Stimulated activated naive CD8-positive, alpha-beta T cell treated with anti-CD3 and anti-CD28 coated beads, Interleukin-15, Interleukin-2, amounts not matched to agents 100 ng/mL and 50 ng/mL, for 24 hours (primary cell): ENCODE measurements at regions not wholly inside any gene's neighbourhood (a gene's known extent, or its start where the extent isn't known, plus 50 kb on each side); places are given as distances from the start of the nearest gene placed in this dataset.

Experiments used
- H3K27ac Mint-ChIP-seq: one replicate; pipeline ENCODE4 v1.8.0; 2021; ENCODE audit warnings: mild to moderate bottlenecking, mixed read lengths
- H3K27me3 Mint-ChIP-seq: one replicate; pipeline ENCODE4 v1.8.0; 2021; ENCODE audit warnings: mixed read lengths
- H3K36me3 Mint-ChIP-seq: one replicate; pipeline ENCODE4 v1.8.0; 2021; ENCODE audit warnings: low read depth, mixed read lengths
- H3K4me1 Mint-ChIP-seq: one replicate; pipeline ENCODE4 v1.8.0; 2021; ENCODE audit warnings: low read depth, mixed read lengths
- H3K4me3 Mint-ChIP-seq: one replicate; pipeline ENCODE4 v1.8.0; 2021; ENCODE audit warnings: mild to moderate bottlenecking, mixed read lengths
- H3K9me3 Mint-ChIP-seq: one replicate; pipeline ENCODE4 v1.8.0; 2021; ENCODE audit warnings: mixed read lengths

DNA sequence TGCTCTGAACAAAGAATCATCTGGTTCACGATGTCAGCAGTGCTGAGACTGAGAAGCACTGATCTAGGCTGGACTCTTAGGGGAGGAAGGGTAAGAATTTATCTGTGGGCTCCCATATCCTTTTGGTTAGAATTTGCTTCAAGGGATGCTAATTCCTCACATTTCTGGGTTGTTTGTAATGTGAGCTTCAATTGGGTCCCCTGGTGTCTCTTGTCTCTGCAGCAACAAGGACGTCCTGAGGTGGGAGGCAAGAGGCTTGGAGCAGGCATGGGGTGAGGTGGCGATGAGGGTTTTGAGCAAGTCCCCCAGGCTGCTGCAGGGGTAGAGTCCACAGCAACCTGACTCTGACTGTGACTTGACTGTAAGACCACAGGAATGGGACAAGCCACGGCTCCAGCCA is 213.8 kb upstream of the NLRP1 start:
- H3K27ac Mint-ChIP-seq: no peak overlapping the region
- H3K4me3 Mint-ChIP-seq: no peak overlapping the region
- no peaks in the 10 kb centered on the region for H3K36me3 Mint-ChIP-seq
- H3K27me3 Mint-ChIP-seq: peaks cover 36% of the 10 kb centered on the region
- peaks cover under 1% of the 10 kb centered on the region for H3K9me3 Mint-ChIP-seq
- no peaks in the 10 kb centered on the region for H3K4me1 Mint-ChIP-seq

DNA sequence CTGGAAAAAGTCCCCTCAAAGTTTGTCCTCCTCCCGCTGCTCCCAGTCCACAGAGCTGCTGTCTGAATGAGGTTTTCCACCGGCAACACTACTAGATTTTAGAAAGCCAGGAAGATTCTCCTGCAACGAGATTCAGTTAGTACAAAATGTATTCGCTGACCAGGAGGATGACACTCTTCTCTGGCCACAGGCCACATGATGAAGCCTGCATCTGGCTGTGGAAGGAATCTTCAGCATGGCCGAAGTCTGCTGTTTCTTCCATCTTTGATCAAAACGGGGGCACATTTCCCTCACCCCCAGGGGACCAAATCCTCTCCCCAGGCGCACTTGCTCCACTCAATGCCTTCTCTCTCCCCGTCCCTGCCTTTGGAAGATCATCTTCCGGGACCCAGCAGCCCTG is 215.8 kb upstream of the NLRP1 start:
- Mint-ChIP-seq H3K4me3 (no peak overlapping the region), H3K4me1 (no peaks in the 10 kb centered on the region), H3K36me3 (no peaks in the 10 kb centered on the region), H3K27ac (no peak overlapping the region), H3K27me3 (peaks cover 34% of the 10 kb centered on the region), H3K9me3 (peaks cover 7% of the 10 kb centered on the region)

DNA sequence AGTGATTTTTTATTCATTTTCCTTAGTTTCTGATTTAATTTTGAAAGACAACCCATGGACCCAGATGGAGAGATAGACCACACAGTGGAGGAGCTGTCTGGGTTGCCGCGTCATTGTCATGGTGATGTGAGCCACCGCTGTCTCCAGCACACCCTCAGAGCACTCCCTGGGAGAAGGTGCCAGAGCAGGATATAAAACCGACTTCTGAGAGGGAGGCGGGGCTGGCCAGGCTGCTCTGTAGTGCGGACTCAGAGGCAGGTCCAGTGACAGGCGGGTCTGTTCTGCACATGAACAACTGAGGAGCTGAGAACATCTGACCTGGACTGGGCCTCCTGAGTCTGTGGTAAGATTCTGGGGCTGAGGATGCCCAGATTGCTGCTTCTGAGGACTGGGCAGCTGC is 216.3 kb upstream of the NLRP1 start:
- Mint-ChIP-seq H3K27ac (no peak overlapping the region), H3K9me3 (peaks cover 7% of the 10 kb centered on the region), H3K4me1 (no peaks in the 10 kb centered on the region), H3K36me3 (no peaks in the 10 kb centered on the region), H3K27me3 (peaks cover 30% of the 10 kb centered on the region), H3K4me3 (no peak overlapping the region)

DNA sequence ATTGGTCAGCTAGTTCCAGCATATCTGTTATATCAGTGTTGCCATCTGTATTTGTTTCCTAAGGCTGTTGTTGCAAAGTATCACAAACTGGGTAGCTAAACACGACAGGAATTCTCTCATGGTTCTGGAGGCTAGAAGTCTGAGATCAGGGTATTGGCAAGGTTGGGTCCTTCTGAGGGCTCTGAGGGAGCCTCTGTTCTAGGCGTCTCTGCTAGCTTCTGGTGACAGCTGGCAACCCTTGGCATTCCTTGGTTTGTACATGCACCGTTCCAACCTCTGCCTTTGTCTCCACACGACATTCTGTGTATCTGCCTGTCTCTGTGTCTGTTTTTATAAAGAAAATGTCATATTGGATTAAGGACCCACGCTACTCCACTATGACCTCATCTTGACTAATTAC is 219.9 kb upstream of the NLRP1 start:
- Mint-ChIP-seq H3K4me1 (no peaks in the 10 kb centered on the region), H3K36me3 (no peaks in the 10 kb centered on the region), H3K27me3 (peaks cover 22% of the 10 kb centered on the region), H3K9me3 (peaks cover 7% of the 10 kb centered on the region), H3K4me3 (no peak overlapping the region), H3K27ac (no peak overlapping the region)

DNA sequence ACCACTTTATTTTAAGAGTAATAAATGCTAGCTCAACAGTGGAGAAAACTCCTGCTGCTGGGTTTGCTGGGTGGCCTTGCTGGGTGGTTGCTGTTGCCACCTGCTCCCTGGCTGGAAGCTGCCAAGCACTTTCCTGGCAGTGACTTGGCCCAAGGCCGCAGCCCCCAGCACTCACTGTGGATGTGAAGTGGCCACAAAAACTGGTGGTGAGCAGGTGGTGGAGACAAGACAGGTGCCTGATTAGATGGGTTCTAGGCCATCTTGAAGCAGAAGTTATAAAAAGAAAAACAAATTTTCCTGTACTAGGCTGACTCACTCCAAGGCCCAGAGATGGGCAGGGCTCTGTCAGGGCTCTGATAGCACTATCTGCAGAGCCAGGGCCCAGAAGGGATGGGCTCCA is 224.7 kb upstream of the NLRP1 start:
- H3K27me3 Mint-ChIP-seq: peaks cover 11% of the 10 kb centered on the region
- H3K4me1 Mint-ChIP-seq: no peaks in the 10 kb centered on the region
- peaks cover 15% of the 10 kb centered on the region for H3K9me3 Mint-ChIP-seq
- H3K27ac Mint-ChIP-seq: no peak overlapping the region
- no peak overlapping the region for H3K4me3 Mint-ChIP-seq
- no peaks in the 10 kb centered on the region for H3K36me3 Mint-ChIP-seq

DNA sequence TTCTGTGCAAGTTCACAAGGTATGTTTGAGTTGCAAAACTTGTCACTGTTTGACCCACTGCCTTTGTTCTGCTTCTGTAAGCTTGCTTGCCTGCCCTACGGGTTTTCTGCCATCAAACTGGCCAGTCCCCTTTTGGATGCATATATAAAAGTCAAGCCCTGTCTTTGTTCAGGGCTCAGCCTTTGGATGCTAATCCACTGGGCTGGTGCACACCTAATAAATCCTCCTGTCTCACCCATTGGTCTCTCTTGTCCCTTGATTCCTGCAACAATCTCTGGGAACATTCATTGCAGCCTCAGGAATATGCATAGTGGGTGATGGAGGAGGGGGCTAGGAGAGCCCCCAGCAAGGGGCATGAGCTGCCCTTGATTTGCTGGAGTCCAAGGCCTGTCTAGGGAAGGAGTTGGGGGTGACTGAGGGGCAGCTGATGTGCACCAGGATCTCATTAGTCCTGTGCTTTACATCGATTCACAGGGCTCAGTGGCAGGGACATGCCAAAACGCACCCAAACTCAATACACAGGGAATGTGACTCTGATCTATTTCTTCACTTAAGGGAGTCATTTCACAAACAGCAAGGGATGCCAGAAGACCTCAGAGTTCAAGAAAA is 225.4 kb upstream of the NLRP1 start:
- H3K9me3 Mint-ChIP-seq: peaks cover 15% of the 10 kb centered on the region
- H3K4me1 Mint-ChIP-seq: no peaks in the 10 kb centered on the region
- no peak overlapping the region for H3K27ac Mint-ChIP-seq
- peaks cover 11% of the 10 kb centered on the region for H3K27me3 Mint-ChIP-seq
- H3K4me3 Mint-ChIP-seq: no peak overlapping the region
- H3K36me3 Mint-ChIP-seq: no peaks in the 10 kb centered on the region

DNA sequence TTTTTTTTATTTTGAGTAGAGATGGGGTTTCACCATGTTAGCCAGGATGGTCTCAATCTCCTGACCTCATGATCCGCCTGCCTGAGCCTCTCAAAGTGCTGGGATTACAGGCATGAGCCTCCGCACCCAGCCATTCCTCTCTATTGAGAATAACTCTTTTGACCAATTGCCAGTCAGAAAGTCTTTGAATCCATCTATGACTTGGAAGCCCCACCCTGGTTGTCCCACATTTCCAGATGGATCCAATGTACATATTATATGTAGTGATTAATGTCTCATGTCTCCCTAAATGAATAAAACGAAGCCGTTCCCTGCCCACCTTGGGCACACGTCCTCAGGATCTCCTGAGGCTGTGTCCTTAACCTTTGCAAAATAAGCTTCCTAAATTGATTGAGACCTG is 228.3 kb upstream of the NLRP1 start:
- H3K4me3 Mint-ChIP-seq: no peak overlapping the region
- H3K36me3 Mint-ChIP-seq: no peaks in the 10 kb centered on the region
- H3K27me3 Mint-ChIP-seq: peaks cover 8% of the 10 kb centered on the region
- H3K9me3 Mint-ChIP-seq: peaks cover 15% of the 10 kb centered on the region
- H3K4me1 Mint-ChIP-seq: no peaks in the 10 kb centered on the region
- no peak overlapping the region for H3K27ac Mint-ChIP-seq

DNA sequence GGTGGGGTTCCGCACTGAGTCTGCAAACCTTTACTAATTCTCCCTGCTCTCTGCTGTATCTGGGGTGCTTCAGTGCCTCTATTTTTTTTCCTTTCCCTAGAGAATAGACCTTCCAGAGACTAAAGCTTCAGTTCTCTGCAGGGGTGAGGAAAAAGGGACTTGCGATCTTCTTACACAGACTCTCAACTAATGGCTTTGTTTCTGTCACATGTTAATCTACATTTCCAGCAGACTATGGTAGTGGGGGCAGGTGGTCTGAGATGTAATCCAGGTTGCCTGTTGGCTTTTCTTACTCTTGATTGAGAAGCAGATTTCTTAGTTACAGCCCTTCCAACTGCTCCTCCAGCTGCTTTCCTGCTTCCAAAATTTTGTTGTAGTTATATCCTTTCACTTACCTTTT is 229.0 kb upstream of the NLRP1 start:
- Mint-ChIP-seq H3K27ac (no peak overlapping the region), H3K27me3 (peaks cover 10% of the 10 kb centered on the region), H3K9me3 (peaks cover 15% of the 10 kb centered on the region), H3K36me3 (no peaks in the 10 kb centered on the region), H3K4me3 (no peak overlapping the region), H3K4me1 (no peaks in the 10 kb centered on the region)

DNA sequence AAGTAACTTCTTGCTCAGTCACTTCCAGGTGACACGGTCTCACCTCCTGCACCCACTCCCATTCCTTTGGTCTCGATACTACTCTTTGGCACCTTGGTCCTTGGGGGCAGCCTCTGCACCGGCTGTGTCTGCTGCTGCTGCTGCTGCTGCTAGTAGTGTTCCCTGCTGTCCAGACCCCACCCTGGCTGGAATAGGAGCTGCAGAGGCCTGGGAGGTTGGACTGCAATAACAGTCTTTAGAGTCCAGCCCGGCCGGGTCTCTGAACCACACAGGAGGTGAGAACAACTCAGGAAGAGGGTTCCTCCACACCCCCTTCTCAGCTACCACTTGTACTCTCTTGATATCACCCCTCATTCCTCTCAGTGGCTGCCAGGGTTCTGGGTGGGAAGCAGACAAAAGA is 231.1 kb upstream of the NLRP1 start:
- Mint-ChIP-seq H3K9me3 (peaks cover 9% of the 10 kb centered on the region), H3K4me1 (no peaks in the 10 kb centered on the region), H3K4me3 (no peak overlapping the region), H3K36me3 (no peaks in the 10 kb centered on the region), H3K27ac (no peak overlapping the region), H3K27me3 (peaks cover 23% of the 10 kb centered on the region)

DNA sequence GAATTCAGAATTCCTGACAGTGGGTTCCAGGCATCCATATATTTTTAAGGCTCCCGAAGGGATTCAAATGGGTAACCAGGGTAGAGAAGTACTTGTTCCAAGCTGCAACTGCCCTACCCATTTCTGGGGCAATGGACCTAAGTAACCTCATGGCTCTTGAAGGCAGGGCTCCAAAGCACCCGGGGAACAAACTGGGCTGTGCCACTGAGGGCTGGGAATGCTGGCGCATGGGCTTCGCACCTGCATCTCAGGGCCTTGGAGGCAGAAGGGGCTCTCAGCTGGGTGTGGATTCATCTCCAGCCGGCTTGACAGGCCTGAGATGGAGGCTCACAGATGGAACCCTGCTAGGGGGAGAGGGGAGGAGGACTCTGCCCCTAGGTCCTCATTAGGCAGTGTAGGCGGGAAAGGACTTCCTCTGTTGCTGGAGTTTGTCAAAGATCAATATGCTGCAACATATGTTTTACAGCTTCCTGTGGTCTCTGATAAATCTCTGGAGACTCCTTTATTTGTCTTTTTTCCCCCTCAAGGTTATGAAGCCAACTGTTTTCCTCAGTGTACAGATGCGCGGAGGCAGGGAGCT is 232.3 kb upstream of the NLRP1 start:
- Mint-ChIP-seq H3K9me3 (no peaks in the 10 kb centered on the region), H3K27ac (no peak overlapping the region), H3K36me3 (no peaks in the 10 kb centered on the region), H3K27me3 (peaks cover 23% of the 10 kb centered on the region), H3K4me1 (no peaks in the 10 kb centered on the region), H3K4me3 (no peak overlapping the region)

DNA sequence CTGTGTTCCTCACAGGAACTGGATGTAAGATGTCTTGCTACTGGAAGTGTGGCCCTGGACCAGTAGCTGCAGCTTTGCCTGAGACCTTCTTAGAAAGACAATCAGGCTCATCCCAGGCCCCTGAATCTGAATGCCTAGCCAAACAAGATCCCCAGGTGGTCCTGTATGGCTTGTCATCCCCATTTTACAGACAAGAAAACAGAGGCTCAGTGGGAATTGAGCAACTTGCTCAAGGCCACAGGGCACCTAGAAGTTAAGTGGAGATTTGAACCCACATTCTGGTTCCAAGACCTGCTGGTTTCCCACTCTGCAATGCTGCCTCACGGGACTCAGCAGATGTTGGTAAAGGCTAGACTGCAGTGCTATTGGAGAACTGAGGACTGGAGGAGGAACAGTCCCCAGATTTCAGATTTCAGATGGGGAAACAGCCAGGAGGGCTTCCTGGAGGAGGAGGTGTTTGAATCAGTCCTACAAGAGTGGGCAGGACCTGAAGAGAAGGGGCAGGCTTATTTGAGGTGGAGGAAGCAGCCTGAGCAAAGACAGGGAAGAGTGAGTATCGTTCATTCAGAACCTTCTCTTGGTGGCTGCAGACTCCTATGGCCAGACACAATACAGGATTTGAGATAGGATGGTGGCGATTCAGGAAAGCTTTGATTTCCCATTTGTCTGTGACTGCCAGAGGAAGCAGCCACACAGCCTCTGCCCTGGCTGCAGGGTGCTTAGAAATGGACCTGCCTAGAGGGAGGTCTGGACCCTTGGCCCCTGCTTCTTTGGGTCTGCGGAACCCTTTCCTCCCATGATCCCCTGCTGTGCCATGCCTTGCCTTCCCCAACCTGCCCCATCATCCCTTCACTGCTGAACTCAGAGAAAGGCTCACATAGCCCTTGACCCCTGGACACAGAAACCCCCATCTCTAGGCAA is 233.4 kb upstream of the NLRP1 start:
- H3K4me3 Mint-ChIP-seq: no peak overlapping the region
- no peaks in the 10 kb centered on the region for H3K36me3 Mint-ChIP-seq
- no peaks in the 10 kb centered on the region for H3K9me3 Mint-ChIP-seq
- H3K27ac Mint-ChIP-seq: no peak overlapping the region
- H3K27me3 Mint-ChIP-seq: peaks cover 20% of the 10 kb centered on the region
- no peaks in the 10 kb centered on the region for H3K4me1 Mint-ChIP-seq

DNA sequence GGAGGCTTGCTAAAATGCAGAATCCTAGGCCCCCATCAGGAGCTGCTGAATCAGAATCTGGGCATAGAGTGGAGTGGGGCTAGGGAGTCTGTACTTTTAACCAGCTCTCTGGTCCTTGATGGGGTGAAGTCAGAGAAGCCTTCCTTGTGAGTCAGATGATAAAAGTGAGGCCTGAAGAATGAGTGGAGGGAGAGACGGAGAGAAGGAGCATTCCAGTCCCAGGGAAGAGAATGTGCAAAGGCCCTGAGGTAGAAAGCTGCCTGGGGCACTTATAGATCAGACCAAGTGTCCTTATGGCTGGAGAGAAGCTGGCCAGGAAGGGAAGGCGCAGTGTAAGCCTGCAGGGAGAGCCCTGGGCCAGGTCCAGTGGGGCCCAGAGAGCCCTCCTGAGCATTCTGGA is 235.1 kb upstream of the NLRP1 start:
- peaks cover 20% of the 10 kb centered on the region for H3K27me3 Mint-ChIP-seq
- H3K36me3 Mint-ChIP-seq: no peaks in the 10 kb centered on the region
- H3K4me3 Mint-ChIP-seq: no peak overlapping the region
- H3K9me3 Mint-ChIP-seq: no peaks in the 10 kb centered on the region
- H3K4me1 Mint-ChIP-seq: no peaks in the 10 kb centered on the region
- H3K27ac Mint-ChIP-seq: no peak overlapping the region

DNA sequence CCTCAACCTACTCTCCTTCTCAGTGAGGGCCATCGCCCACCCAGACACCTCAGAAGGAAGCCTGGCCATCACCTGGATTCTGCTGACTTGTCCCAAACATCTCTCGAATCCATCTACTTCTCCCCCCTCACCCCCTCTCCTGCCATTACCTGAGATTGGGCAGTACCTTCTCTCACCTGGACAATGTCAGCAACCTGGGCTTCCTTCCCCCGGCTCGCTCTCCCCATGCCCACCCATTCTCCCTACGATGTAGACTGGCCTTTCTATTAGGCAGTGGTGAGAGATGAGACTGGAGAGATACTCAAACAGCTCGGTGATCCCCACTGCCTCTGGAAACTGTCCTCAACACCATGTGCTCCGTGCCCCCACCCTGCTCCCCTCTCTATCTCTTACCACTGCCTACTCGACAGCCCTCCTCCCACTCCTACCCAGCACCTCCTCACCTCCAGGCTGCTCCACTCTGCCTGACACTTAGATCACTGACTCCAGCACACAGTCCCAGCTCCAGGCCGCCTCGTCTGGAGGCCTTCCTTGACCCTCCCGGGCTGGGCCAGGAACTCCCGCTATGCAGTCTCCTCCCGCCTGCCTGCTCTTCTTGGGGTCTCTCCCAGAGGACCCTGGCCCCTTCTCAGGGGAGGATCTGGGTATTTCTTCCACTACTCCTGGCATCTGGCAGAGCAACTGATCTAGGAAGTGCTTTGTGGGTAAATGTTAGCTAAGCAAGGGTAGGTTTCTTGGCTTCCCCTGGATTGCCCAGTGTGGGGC is 235.8 kb upstream of the NLRP1 start:
- H3K9me3 Mint-ChIP-seq: no peaks in the 10 kb centered on the region
- H3K36me3 Mint-ChIP-seq: no peaks in the 10 kb centered on the region
- peaks cover 20% of the 10 kb centered on the region for H3K27me3 Mint-ChIP-seq
- no peak overlapping the region for H3K4me3 Mint-ChIP-seq
- no peak overlapping the region for H3K27ac Mint-ChIP-seq
- no peaks in the 10 kb centered on the region for H3K4me1 Mint-ChIP-seq

DNA sequence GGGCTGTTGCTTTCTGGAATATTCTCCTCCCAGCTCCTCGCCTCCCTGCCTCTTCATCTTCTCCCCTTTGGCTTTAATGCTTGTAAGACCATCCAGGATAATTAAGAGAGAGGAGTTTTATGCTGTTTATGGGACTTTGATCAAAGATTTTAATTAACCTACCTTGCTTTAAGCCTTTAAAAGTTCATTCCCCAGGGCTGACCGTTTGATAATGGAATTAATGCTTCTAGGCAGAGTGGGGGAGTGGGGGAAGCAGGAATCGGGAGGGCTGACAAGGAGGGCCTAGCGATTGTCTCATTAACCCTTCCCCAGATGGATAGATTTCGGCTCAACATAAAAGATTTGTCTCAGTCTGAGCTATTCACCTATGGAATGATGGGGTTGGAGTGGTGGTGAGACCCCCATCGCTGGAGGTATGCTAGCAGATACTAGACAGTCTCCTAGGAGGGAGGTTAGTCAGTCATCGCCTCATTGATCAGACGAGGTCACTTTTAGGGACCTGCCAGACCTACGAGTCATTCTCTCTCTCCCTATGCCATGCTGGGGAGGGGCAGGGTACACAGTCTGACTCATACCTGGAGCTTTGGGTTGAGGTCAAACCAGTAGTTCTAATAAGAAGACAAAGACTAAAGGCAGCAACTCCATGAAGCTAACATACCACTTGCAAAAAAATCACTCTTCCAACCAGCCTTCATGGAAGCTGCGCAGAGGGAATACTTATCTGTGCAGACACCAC is 236.6 kb upstream of the NLRP1 start:
- Mint-ChIP-seq H3K4me1 (no peaks in the 10 kb centered on the region), H3K4me3 (no peak overlapping the region), H3K36me3 (no peaks in the 10 kb centered on the region), H3K9me3 (no peaks in the 10 kb centered on the region), H3K27me3 (peaks cover 20% of the 10 kb centered on the region), H3K27ac (no peak overlapping the region)
